IMR-90 (cell line): ENCODE measurements at regions not wholly inside any gene's neighbourhood (a gene's known extent, or its start where the extent isn't known, plus 50 kb on each side); places are given as distances from the start of the nearest gene placed in this dataset.

ENCODE experiments used
- ATAC-seq: fragments of 200-7000 bp; cut with Tn5 transposase; 2 replicates; pipeline ENCODE4 v1.9.1; 2020; ENCODE audit warnings: low read depth, mild to moderate bottlenecking, moderate library complexity
- BruUV-seq: library from RNA; stranded (reverse); fragments of 400-500 nt; replicated peaks from 2 replicates; lab custom pipeline; 2021; lab: Mats Ljungman, UMichigan
- CTCF ChIA-PET: fragments of 300-600 bp; formaldehyde crosslinking; extraction: SDS; loops from one replicate; lab custom pipeline; 2021; ENCODE audit warnings: antibody characterized with exemption; lab: Yijun Ruan, JAX
- POLR2A ChIA-PET: fragments of 300-600 bp; sonication (Branson Sonifier 250); formaldehyde crosslinking; loops from one replicate; lab custom pipeline; 2022; ENCODE audit warnings: antibody characterized with exemption; ENCODE audit not compliant: unreplicated experiment; lab: Charles Lee
- DNase-seq: peaks from one replicate; pipeline ENCODE4 v3.0.0; 2013
- H2AFZ ChIP-seq: replicated peaks from 2 replicates; pipeline ENCODE3; 2013; ENCODE audit warnings: low read length, mild to moderate bottlenecking; ENCODE audit not compliant: poor library complexity
- H2AK5ac ChIP-seq: 2 replicates; pipeline ENCODE4 v1.6.1; 2013; ENCODE audit warnings: low read depth, low read length, inconsistent platforms
- H2AK9ac ChIP-seq: replicated peaks from 2 replicates; pipeline ENCODE3; 2013; ENCODE audit warnings: mild to moderate bottlenecking, low read depth, low read length, moderate library complexity; ENCODE audit not compliant: poor library complexity
- H2BK120ac ChIP-seq: 2 replicates; pipeline ENCODE4 v1.6.1; 2013; ENCODE audit warnings: low read depth, low read length, inconsistent platforms
- H2BK15ac ChIP-seq: 3 replicates; pipeline ENCODE4 v1.6.1; 2013; ENCODE audit warnings: low read depth, low read length, inconsistent platforms
- H2BK20ac ChIP-seq: 2 replicates; pipeline ENCODE4 v1.6.1; 2013; ENCODE audit warnings: low read depth, mild to moderate bottlenecking, inconsistent platforms, low read length, moderate library complexity
- H2BK5ac ChIP-seq: 2 replicates; pipeline ENCODE4 v1.6.1; 2013; ENCODE audit warnings: mild to moderate bottlenecking, low read depth, low read length, inconsistent platforms; ENCODE audit not compliant: poor library complexity, severe bottlenecking
- H3K14ac ChIP-seq: replicated peaks from 2 replicates; pipeline ENCODE4 v1.6.1; 2013; ENCODE audit warnings: low read depth, low read length, inconsistent platforms
- H3K18ac ChIP-seq: 2 replicates; pipeline ENCODE4 v1.6.1; 2013; ENCODE audit warnings: low read depth, low read length, control low read depth
- H3K23ac ChIP-seq: 2 replicates; pipeline ENCODE4 v1.6.1; 2013; ENCODE audit warnings: low read depth, low read length, inconsistent platforms
- H3K27ac ChIP-seq: 2 replicates; pipeline ENCODE4 v1.5.1; 2013; ENCODE audit warnings: mild to moderate bottlenecking, control low read depth, low read length; ENCODE audit not compliant: insufficient read depth
- H3K27me3 ChIP-seq: 2 replicates; pipeline ENCODE4 v1.6.1; 2013; ENCODE audit warnings: low read length; ENCODE audit not compliant: control insufficient read depth, insufficient read depth
- H3K36me3 ChIP-seq: 2 replicates; pipeline ENCODE4 v1.6.1; 2013; ENCODE audit warnings: low read length, mixed read lengths; ENCODE audit not compliant: control insufficient read depth, insufficient read depth
- H3K4ac ChIP-seq: 2 replicates; pipeline ENCODE4 v1.6.1; 2013; ENCODE audit warnings: low read depth, low read length, inconsistent platforms
- H3K4me1 ChIP-seq: 2 replicates; pipeline ENCODE4 v1.6.1; 2013; ENCODE audit warnings: low read length, mixed read lengths; ENCODE audit not compliant: control insufficient read depth, insufficient read depth
- H3K4me2 ChIP-seq: 2 replicates; pipeline ENCODE4 v1.6.1; 2013; ENCODE audit warnings: low read depth, mild to moderate bottlenecking, control low read depth, low read length, moderate library complexity
- H3K4me3 ChIP-seq: 2 replicates; pipeline ENCODE4 v1.5.1; 2013; ENCODE audit warnings: low read depth, mild to moderate bottlenecking, control low read depth, low read length, moderate library complexity; ENCODE audit not compliant: insufficient read depth
- H3K56ac ChIP-seq: 2 replicates; pipeline ENCODE4 v1.6.1; 2013; ENCODE audit warnings: low read length, inconsistent platforms; ENCODE audit not compliant: insufficient read depth; ENCODE audit errors: extremely low read depth
- H3K79me1 ChIP-seq, 2 experiments: 2 replicates each; pipeline ENCODE4 v1.6.1; 2013; ENCODE audit warnings: low read length in 2 of 2, inconsistent platforms in 1 of 2, low read depth in 1 of 2
- H3K9ac ChIP-seq: 2 replicates; pipeline ENCODE4 v1.6.1; 2013; ENCODE audit warnings: low read depth, low read length, control low read depth
- H3K9me1 ChIP-seq: 2 replicates; pipeline ENCODE4 v1.6.1; 2013; ENCODE audit warnings: low read length, inconsistent platforms; ENCODE audit not compliant: insufficient read depth
- H3K9me3 ChIP-seq: 2 replicates; pipeline ENCODE4 v1.6.1; 2013; ENCODE audit warnings: low read length; ENCODE audit not compliant: control insufficient read depth, insufficient read depth
- H4K20me1 ChIP-seq: 2 replicates; pipeline ENCODE4 v1.6.1; 2013; ENCODE audit warnings: low read length, inconsistent platforms; ENCODE audit not compliant: insufficient read depth
- H4K5ac ChIP-seq: 2 replicates; pipeline ENCODE4 v1.6.1; 2013; ENCODE audit warnings: mild to moderate bottlenecking, low read depth, low read length, control low read depth
- H4K8ac ChIP-seq, 2 experiments: 2 replicates each; pipeline ENCODE4 v1.6.1; 2013; ENCODE audit warnings: low read depth in 2 of 2, low read length in 2 of 2, control low read depth in 1 of 2, inconsistent platforms in 1 of 2
- H4K91ac ChIP-seq: 2 replicates; pipeline ENCODE4 v1.6.1; 2013; ENCODE audit warnings: low read depth, low read length, inconsistent platforms; ENCODE audit not compliant: insufficient read depth
- MAFK ChIP-seq: IDR thresholded peaks from 2 replicates; pipeline ENCODE4 v1.6.1; 2012; ENCODE audit warnings: low read depth, low read length, improper control_type of control experiment
- RFX5 ChIP-seq: IDR thresholded peaks from 2 replicates; pipeline ENCODE4 v1.8.0; 2012; ENCODE audit warnings: low read depth, mild to moderate bottlenecking, low read length, moderate library complexity
- dilution Hi-C: fragments of 300-500 bp; cut with HindIII; formaldehyde crosslinking; loops from one replicate; pipeline ENCODE4 v1.14.3; 2018; ENCODE audit warnings: low sequenced_read_pairs; ENCODE audit not compliant: unreplicated experiment
- in situ Hi-C: fragments of 300-500 bp; cut with MboI; formaldehyde crosslinking; loops from 3 replicates; pipeline ENCODE4 v1.14.3; 2019; ENCODE audit warnings: low sequenced_read_pairs, inconsistent platforms, mixed read lengths
- intact Hi-C: fragments of 100-400 bp; cut with micrococcal nuclease; formaldehyde crosslinking; loops from 2 replicates; pipeline ENCODE4 v1.10.0; 2022

- Histone ChIP-seq H3K79me1 (no peaks in the 10 kb centered on the region), H3K4me1 (no peaks in the 10 kb centered on the region), H3K9me3 (no peaks in the 10 kb centered on the region), H3K9ac (no peak overlapping the region), H2BK5ac (no peak overlapping the region), H3K56ac (no peak overlapping the region), H2AFZ (no peak overlapping the region), H3K36me3 (no peaks in the 10 kb centered on the region), H3K4me3 (no peak overlapping the region), H3K23ac (no peak overlapping the region), H2BK15ac (no peak overlapping the region), H3K27ac (no peak overlapping the region), H4K91ac (no peak overlapping the region), H3K14ac (no peak overlapping the region), H3K27me3 (no peaks in the 10 kb centered on the region), H2BK20ac (no peak overlapping the region), H3K9me1 (no peaks in the 10 kb centered on the region), H3K18ac (no peak overlapping the region), H2BK120ac (no peak overlapping the region), H3K4ac (no peak overlapping the region), H4K20me1 (no peaks in the 10 kb centered on the region), H2AK5ac (no peak overlapping the region), H3K4me2 (no peak overlapping the region), H2AK9ac (no peak overlapping the region), H4K8ac (no peak overlapping the region), H4K5ac (no peak overlapping the region)
- in situ Hi-C loops: no loop called here
- dilution Hi-C loops: no loop called here
- no TSS peak for BruUV-seq
- ChIA-PET CTCF (no interaction called here), POLR2A (no interaction called here)
- DNase-seq (no peak), ATAC-seq (no peak)
- intact Hi-C loops: no loop called here
- no peak for TF ChIP-seq MAFK
- TF ChIP-seq RFX5: no peak
Observed at GRCh38 chr3:105158286-105158685, 208.4 kb upstream of the ALCAM start.
